ENCODE measurements at regions not wholly inside any gene's neighbourhood (a gene's known extent, or its start where the extent isn't known, plus 50 kb on each side); places are given as distances from the start of the nearest gene placed in this dataset.

DNA sequence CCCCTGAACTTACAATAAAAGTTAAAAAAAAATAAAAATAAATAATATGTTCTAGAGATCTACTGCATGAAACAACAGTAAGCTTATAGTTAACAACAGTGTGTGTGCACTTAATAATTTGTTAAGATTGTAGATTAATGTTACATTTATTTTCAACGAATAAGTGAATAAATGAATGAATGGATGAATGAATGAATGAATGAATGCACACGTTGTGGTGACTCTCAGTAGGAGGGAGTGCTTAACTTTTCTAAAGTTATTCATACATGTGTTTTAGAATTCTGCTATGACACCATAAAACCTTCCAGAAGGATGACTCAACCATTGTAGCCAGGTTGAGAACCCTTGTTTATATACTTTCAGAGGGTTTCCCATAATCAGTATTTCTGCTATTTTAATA lies 1269.4 kb upstream of the CDH6 start:
- no peak for DNase-seq

DNA sequence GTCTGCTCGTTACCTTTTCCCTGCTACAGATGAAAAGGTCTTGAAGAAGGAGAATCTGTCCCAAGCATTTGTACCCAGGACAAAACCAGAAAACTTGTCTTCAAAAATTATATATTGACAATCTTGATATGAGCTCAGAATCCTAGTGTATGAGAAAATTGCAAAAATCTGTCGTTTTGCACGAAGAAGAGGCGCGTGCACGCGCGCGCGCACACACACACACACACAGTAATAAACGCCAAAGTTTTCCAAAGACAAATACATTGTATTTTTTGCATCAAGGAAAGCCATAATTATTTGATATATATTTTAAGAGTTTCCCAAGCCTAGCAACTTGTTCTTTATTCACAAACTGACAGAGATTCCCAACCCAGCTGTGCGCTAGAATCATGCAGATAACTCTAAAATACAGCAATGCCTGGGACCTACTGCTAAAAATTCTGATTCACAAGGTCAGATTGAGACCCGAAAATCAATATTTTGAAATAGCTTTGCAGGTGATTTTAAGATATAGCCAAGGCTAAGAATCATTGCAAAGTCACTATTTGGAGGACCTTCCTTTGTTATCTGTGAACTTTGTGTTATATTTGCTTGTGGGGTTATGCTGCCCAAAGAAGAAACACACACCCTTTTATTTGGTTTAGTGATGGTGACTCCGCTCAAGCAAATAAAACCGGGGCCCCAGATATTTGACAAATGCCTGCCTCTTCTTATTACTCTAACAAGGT lies 1287.7 kb upstream of the CDH6 start:
- DNase-seq, result no peak

DNA sequence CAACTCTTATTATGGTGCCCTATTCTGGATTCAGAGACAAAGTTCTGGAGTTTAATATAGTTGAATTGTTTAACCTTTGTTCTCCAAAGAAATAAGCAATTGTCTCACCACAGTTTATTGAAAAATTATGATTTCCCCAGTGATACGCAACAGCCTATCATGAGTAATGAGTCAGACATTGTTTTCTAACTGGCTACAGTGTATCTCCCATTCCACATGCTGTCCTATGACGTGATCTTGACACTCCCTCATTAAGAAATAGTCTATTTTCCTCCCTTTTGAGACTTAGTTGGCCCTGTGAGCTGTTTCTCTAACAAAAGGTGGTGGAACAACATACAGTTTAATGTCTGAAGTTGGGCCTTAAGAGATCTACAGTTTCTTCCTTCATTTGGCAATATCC lies 1290.6 kb upstream of the CDH6 start:
- DNase-seq, result no peak

DNA sequence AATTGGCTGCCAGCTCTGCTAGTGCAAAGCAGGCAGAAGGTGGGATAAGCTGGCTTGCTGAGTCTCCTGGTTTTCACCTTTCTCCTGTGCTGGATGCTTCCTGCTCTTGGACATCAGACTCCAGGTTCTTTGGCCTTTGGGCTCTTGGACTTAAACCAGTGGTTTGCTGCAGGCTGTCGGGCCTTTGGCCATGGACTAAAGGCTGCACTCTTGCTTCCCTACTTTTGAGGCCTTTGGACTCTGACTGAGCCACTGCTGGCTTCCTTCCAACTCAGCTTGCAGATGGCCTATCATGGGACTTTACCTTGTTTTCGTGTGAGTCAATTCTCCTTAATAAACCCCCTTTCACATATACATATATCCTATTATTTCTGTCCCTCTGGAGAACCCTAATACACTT lies 1293.9 kb upstream of the CDH6 start:
- no peak for DNase-seq

DNA sequence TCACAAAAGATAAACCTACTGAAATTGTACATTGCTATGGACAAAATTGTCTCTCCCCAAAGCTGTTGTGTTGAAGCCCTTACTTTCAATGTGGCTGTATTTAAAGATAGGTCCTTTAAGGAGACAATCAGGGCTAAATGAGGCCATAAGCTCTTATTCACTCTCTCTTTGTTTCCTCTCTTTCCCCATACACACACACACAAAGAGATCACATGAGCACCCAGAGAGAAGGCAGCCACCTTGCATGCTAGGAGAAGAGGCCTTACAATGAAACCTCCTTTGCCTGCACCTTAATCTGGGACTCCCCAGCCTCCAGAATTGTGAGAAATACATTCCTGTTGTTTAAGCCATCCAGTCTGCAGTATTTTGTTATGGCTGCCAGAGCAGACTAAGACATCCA lies 1295.6 kb upstream of the CDH6 start:
- DNase-seq, result no peak

DNA sequence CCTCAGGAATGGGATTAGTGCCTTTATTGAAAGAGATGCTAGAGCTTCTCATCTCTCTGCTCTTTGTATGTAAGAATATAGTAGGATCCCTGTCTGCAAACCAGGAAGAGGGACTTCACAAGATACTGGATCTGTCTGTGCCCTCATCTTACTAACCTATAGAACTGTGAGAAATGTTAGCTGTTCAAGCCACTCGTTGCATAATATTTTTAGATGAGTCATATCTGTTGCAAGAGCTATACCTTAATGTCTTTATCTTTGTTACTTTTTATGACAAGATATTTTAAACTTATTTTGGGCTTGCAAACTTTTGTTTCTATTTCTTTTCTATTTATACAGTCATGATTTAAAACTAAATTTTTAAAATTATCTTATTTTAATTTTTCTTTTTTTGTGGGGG lies 1296.8 kb upstream of the CDH6 start:
- DNase-seq, result no peak

DNA sequence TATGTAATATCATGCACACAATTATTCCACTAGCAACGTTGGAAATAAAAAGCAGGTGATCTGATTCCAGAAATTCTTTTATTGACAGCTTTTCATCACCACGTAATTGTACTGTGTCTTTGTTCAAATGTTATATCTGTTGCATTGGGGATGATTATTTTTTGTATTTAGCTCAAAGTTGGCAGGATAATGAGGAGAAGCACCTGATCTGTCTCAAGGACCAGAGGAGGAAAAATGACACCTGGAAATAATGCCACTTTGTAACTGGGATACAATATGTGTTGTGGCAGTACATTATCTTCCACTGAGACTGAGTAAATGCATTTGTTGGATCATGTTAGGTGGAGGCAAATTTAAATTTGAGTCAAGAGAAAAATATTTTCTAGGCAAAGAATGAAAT lies 1298.8 kb upstream of the CDH6 start:
- no peak for DNase-seq

DNA sequence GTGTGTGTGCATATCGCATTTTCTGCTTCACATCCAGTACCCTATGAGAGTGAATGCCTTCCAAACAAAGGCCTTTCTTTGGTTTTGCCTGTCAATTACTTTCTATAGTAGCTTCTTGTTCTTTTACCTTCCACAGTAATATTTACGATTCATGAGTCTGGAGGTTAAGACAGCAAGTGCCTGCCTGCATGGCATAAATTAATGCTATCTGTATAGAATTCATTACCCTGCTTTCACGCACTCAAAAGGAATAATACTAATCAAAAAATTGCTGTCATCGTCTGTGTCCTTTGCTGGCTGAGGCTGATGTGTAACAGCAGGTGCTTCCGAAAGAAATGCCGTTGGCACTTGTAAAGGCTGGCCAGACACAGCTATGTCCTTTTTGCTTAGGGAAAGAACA lies 1304.4 kb upstream of the CDH6 start:
- DNase-seq, result no peak

DNA sequence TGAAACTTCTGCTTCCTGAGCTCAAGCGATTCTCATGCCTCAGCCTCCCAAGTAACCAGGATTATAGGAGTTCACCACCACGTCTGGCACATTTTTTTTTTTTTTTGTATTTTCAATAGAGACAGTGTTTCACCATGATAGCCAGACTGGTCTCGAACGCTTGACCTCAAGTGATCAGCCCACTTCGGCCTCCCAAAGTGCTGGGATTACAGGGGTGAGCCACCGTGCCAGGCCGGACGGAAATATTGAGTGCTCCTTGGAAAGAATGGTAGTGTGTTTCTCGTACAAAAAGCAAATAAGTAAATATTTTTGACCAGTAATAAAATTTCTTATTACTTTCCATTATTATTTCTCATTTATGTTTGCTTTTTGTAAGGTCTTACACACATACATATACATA lies 1307.9 kb upstream of the CDH6 start:
- DNase-seq, result no peak

DNA sequence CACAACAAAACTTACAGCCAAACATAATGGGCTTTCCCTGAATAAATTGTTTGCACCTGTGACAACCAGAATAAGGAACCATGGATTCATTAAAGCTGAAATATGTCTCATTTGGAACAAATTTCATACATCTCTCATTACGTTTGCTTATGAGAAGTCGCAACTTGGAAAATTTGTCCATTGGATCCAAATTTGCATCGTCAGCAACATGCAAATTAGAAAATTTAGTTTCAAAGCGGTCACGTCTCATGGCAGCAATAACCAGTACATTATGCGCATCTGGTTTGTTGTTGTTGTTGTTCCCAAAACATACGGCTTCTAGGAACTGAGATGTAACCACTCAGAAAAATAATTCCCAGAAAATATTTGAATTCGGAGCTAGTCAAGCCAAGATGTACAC lies 1311.5 kb upstream of the CDH6 start:
- no peak for DNase-seq

DNA sequence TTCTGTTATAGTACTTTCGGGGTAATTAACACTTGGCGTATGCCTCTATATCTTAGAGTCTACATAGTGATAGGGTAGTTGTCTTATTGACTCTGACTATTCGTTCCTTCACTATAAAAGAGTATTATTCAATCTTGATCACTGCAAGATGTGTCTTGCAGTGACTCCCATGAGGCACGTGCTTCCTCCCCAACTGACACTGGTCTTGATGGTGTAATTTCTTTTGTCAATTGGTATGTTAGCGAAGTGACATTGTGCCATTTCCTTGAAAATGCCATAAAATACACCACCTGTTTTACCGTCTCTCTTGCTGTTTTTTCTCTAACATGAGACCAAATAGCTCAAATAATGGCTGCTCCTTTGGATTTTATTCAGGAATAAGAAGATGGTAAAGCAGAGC lies 1314.1 kb upstream of the CDH6 start:
- no peak for DNase-seq

DNA sequence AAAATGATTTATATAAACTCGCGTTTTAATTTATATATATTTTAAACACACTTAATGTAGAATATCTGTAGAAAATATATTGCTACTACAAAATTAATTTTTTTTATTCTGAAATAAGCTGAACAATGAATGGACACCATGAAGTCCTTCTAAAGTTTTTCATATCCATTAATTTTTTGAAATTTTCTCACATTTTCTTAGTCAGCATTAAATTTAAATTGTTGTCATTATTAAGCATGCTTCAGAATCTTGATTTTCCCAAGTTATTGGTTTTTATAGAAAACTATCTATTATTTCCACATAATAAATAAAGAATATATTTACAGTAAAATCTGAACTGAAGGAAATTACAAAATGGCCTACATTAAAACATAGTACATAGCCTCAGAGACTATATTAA lies 1314.9 kb upstream of the CDH6 start:
- no peak for DNase-seq

DNA sequence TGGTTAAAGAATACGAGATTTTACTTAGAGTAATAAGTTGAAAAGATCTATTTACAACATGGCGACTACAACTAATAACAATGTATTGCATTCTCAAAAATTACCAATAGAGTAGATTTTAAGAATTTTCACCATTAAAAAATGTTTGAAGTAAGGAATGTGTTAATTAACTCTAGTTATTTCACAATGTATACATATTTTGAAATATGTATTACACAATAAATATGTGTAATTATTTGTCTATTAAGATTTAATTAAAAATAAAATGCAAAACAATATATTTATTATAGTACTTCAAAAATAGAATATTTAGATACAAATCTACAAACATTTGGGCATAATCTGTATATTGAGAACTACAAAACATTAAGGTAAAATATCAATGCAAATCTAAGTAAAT lies 1326.3 kb upstream of the CDH6 start:
- DNase-seq, result no peak

DNA sequence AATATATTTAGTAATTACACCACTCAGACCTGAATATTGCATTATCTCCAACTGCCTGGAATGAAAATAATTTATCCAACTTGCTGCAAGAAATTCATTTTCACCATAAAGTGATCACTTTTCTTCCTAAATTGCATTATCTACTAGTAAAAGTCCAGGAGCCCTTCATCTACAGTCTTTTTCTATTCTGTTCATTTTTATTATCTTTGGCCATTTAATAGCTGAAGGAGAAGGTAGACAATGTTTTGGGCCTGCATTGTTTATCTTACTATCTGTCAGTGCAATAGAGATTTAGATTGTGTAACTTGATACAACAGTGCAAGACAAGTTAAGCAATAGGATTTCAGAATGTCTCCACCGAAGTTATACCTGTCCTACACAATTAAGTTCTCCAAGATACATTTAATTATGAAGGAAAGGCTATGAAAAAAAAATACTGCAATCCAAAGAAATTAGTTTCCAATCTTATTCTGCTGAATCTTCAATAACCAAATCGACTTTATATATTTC lies 1339.7 kb upstream of the CDH6 start:
- DNase-seq, result no peak

DNA sequence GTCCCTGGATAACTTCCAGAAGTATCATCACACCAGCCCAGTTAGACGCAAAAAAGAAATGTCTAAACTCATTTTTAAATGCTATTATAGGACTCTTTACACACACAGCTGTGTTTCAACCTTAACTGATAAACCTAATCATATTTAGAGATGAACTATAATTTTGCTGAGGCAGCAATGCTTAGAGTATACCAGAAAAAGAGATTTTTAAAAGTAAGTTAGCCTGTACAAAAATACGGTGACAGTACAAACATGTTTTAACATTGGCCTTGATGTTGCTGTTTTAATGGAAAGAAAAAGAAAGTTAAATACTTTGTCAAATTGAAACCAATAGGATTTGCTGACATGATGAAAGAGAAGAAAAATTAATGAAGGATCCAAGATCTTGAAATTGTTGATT lies 1341.2 kb upstream of the CDH6 start:
- no peak for DNase-seq

DNA sequence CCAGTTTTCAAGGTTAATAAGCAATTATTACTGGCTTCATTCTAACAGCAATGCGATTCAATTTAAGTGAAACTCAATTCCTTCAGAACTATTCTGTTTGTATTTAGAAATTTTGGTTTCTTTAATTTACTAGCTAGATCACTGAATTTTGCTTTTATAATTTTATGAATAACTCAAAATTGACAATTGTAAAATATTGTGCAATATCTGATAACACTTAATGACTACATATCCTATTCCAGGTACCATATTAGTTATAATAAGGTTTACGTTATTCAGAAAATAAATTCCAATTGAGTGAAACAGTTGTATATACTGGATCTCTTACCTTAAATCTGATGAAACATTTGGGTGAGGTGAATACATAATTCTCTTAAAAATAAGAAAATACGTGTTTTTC lies 1348.3 kb upstream of the CDH6 start:
- DNase-seq, result no peak

DNA sequence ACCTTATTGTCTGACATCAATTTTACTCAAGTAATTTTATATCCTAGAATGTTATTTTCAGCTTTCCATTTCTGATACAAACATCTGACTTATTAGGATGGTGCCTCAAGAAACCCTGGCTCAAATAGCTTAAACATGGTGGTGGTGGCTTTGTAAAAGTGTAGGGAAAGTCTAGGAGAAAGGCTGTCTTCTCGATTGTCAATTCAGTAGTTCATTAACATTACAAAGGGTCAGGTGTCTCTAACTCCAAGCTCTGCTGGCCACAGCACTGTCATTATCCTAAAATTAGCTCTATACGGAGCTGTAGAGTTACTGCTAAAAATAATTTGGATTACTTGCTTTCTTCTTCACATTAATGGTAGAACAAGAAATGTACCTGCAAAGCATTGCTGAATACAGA lies 1360.1 kb upstream of the CDH6 start:
- no peak for DNase-seq

DNA sequence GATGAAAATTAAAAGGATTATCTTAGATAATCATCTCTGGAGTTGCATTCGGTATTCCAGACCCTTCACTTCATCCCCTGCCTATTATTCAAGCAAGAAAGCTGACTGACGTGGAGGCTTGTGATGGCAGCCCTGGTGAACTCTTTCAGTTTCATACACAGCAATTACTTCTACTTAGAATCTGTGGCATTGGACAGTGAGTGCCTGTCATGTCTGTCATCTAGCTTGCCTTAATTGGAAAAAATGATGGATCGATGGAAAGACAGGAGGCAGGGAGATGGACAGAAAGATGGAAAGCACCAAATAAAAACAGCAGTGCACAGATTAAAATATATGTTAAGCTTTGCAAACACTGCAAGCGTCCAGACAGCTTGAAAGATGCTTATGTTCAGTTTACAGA lies 1371.0 kb upstream of the CDH6 start:
- no peak for DNase-seq

DNA sequence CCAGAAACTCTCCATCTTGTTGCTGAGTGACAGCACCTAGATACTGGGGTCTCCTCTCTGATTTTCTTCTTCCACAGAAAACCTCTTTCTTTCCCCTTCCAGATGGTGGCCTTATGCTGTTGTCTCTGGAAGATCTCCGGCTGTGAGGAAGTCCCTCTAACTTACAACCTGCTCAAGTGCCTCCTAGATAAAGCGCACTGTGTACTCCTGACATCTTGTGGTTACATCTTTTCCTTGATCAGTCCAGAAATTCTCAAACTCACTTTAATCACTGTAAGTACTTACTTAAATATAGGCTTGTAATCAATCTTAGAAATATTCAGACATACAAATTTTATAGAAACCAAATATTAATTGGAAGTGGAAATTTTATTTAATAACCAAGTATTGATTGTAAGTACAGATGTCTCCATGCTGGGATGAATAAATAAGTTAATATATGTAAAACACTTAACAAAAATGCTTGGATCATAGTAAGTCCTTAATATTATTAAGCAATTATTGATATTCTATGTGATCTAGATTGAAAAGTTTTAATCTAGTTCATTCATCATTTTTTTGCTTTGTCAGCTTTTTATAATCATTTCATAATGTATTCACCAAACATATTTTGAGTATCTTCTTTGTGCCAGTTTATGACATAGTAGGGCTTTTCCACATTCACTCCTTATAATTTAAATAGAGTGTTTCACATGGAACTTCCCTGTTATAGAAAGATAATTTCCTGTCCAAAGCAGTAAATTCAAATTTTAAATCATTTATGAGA lies 1381.4 kb upstream of the CDH6 start:
- DNase-seq, result no peak

DNA sequence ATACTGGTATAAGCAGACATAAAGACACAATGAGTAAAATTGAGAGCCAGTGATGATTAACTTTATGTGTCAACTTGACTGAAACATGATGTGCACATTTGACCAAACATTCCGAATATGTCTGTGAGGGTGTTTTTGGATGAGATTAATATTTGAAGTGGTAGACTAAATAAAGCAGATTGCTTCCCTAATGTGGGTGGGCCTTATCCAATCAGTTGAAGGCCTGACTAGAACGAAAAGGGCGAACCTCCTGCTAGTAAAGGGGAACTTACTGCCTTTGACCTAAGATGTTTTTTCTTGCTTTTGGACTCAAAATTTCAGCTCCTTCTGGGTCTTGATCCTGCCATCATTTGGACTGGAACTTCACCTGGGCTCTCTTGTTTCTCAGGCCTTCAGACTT lies 1387.7 kb upstream of the CDH6 start:
- DNase-seq, result no peak

DNA sequence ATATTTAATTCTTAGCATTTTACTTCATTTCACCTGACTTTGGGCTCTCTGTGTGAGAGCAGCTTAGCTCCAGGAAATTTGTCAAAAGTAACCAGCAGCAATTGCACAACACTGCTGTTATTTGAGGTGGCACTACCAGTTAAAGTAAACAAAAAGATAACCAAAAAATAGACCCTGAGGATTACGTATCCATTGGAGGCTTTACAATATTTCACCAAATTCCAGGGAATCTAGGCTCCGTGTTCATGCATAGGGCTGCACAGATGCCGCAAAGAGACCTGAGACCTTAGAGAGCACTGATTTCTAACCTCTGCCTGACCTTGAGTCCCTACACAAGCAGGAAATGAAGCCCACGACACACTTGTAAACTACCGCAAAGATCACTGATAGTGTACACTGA lies 1392.7 kb upstream of the CDH6 start:
- no peak for DNase-seq

DNA sequence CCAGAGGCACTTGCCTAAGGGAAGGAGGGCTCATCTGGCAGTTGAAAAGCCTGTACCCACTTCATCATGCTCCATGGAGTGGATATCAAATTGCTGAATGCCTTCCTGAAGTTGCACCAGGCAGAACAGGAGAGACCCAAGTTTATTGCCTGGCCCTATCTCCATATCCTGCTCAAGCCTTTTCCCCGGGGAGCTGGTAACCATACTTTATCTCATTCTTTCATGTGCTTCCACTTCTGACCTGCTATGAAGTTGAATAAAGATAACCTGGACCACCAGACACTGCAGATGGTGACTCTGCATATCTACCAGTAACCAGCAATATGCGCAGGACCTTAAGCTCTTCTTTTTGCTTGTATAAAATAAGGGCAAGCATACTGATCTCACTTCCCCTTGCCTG lies 1397.5 kb upstream of the CDH6 start:
- DNase-seq, result no peak

DNA sequence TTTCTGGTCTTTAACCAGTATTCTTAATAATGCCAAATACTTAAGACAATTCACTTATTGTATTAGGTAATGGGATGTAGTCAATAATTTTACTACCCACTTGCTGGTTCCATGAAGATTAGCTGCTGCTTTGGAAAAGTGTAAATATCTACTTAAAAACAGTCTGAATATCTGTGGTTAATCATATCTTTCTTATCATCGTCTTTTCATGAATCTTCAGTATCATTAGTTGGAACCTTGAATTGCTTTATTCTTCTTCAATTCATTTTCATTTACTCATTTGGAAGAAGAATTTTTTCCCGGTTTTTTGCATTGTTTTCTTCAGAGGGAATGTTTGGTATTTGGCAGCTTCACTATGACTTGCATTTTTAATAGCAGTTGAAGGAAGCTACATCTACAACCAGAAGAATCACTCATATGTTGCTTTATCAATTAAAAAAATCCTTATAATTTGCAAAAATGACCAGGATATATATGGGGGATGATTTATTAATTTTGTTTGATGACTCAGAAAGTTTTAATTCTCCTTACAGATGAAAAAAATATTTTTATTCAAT lies 1398.3 kb upstream of the CDH6 start:
- no peak for DNase-seq

DNA sequence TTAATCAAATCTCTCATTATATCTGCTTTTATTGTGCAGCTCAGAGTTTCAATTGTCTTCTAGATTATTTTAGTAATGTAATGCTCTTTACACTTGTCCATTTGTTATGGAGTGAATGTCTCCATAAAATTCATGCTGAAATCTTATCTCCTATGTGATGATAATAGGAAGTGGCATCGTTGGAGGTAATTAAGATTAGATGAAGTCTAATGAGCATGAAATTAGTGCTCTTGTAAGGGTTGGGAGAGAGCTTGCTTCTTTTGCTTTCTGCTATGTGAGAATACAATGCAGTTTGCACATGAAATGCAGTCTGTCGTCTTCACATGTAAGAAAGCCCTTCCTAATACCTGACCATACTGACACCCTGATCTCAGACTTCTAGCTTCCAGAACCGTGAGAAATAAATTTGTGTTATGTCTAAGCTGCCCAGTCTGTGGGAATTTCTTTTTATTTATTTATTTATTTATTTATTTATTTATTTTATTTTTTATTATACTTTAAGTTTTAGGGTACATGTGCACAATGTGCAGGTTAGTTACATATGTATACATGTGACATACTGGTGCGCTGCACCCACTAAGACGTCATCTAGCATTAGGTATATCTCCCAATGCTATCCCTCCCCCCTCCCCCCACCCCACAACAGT lies 1399.2 kb upstream of the CDH6 start:
- no peak for DNase-seq
